OCI-LY7 (cell line): ENCODE measurements at regions not wholly inside any gene's neighbourhood (a gene's known extent, or its start where the extent isn't known, plus 50 kb on each side); places are given as distances from the start of the nearest gene placed in this dataset.

Experiments used
- EZH2phosphoT487 ChIP-seq: fragments of 200-600 bp; sonication (generic); IDR thresholded peaks from 2 replicates; pipeline ENCODE4 v1.6.1; 2018; ENCODE audit warnings: low read depth, borderline replicate concordance, mild to moderate bottlenecking, mixed run types, antibody characterized with exemption, low read length, moderate library complexity, mixed read lengths
- TF ChIP-seq, protein P1 (sequence below): fragments of 200-600 bp; sonication (generic); conservative IDR thresholded peaks from 2 replicates; pipeline ENCODE4 v1.5.1; 2014; ENCODE audit warnings: mild to moderate bottlenecking, antibody characterized with exemption, low read length, moderate library complexity, mixed read lengths

- TF ChIP-seq, protein P1, sequence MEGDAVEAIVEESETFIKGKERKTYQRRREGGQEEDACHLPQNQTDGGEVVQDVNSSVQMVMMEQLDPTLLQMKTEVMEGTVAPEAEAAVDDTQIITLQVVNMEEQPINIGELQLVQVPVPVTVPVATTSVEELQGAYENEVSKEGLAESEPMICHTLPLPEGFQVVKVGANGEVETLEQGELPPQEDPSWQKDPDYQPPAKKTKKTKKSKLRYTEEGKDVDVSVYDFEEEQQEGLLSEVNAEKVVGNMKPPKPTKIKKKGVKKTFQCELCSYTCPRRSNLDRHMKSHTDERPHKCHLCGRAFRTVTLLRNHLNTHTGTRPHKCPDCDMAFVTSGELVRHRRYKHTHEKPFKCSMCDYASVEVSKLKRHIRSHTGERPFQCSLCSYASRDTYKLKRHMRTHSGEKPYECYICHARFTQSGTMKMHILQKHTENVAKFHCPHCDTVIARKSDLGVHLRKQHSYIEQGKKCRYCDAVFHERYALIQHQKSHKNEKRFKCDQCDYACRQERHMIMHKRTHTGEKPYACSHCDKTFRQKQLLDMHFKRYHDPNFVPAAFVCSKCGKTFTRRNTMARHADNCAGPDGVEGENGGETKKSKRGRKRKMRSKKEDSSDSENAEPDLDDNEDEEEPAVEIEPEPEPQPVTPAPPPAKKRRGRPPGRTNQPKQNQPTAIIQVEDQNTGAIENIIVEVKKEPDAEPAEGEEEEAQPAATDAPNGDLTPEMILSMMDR = no peak
- no peak for TF ChIP-seq EZH2phosphoT487
These were observed 903.5 kb downstream of the DNAJB9 start for GRCh38 chr7:109473172-109473571.
